HepG2 (cell line): ENCODE measurements at regions not wholly inside any gene's neighbourhood (a gene's known extent, or its start where the extent isn't known, plus 50 kb on each side); places are given as distances from the start of the nearest gene placed in this dataset.

Source experiments
- ATAC-seq: fragments of 200-7000 bp; cut with Tn5 transposase; 3 replicates; pipeline ENCODE4 v1.9.1; 2020; ENCODE audit warnings: mild to moderate bottlenecking, moderate library complexity
- BruUV-seq: library from RNA; stranded (reverse); fragments of 400-500 nt; replicated peaks from 2 replicates; lab custom pipeline; 2021; lab: Mats Ljungman, UMichigan
- CTCF ChIA-PET: fragments of 300-600 bp; formaldehyde crosslinking; extraction: SDS; loops from one replicate; lab custom pipeline; 2021; ENCODE audit warnings: low total read pairs, inconsistent platforms, low intra/inter-chr PET ratio; lab: Yijun Ruan, JAX
- POLR2A ChIA-PET: fragments of 350-600 bp; sonication (Branson Sonifier 250); formaldehyde crosslinking; loops from one replicate; lab custom pipeline; 2020; ENCODE audit warnings: antibody characterized with exemption, inconsistent platforms; lab: Yijun Ruan, JAX
- DNase-seq: peaks from one replicate; pipeline ENCODE4 v3.0.0-alpha.2; 2015; ENCODE audit warnings: low spot score
- FAIRE-seq: peaks from 3 replicates; lab custom pipeline; 2011; peaks lifted over from hg19 to GRCh38; lab: Jason Lieb, UNC
- H2AFZ ChIP-seq: one replicate; pipeline ENCODE4 v1.6.1; 2011; ENCODE audit warnings: low read length, inconsistent platforms
- H3K27ac ChIP-seq: fragments of 300-600 bp; 3 replicates; pipeline ENCODE4 v1.8.0; 2011; ENCODE audit warnings: mixed run types, mild to moderate bottlenecking, mixed read lengths, low read length, inconsistent platforms; ENCODE audit not compliant: insufficient read depth; ENCODE audit errors: extremely low read length
- H3K27me3 ChIP-seq, 2 experiments: fragments of 200-600 bp in 1 of 2; 2 replicates in 1 of 2; 3 replicates in 1 of 2; pipeline versions ENCODE4 v1.6.0 to v1.8.0; 2011; ENCODE audit warnings: low read length in 2 of 2, mild to moderate bottlenecking in 2 of 2, moderate library complexity in 2 of 2, inconsistent platforms in 1 of 2; ENCODE audit not compliant: insufficient read depth in 2 of 2, control insufficient read depth in 1 of 2
- H3K36me3 ChIP-seq, 2 experiments: fragments of 200-600 bp in 1 of 2; replicated peaks in 1 of 2; 2 replicates in 1 of 2; 3 replicates in 1 of 2; pipeline versions ENCODE4 v1.5.1 to v1.8.0; 2011; ENCODE audit warnings: low read length in 2 of 2, inconsistent platforms in 1 of 2; ENCODE audit not compliant: insufficient read depth in 2 of 2, control insufficient read depth in 1 of 2
- H3K4me1 ChIP-seq: 2 replicates; pipeline ENCODE4 v1.5.1; 2012; ENCODE audit warnings: low read length, inconsistent platforms; ENCODE audit not compliant: insufficient read depth
- H3K4me2 ChIP-seq: 2 replicates; pipeline ENCODE4 v1.6.0; 2011; ENCODE audit warnings: low read depth, low read length, inconsistent platforms
- H3K4me3 ChIP-seq, 3 experiments: fragments of 200-600 bp in 1 of 3; sonication (generic), shearing (Covaris generic) in 1 of 3; replicated peaks in 1 of 3; 2 replicates each; pipeline ENCODE4 v1.5.1; 2011 to 2016; ENCODE audit warnings: low read length in 3 of 3, inconsistent platforms in 2 of 3, low read depth in 2 of 3, mild to moderate bottlenecking in 2 of 3, control low read depth in 1 of 3, mixed read lengths in 1 of 3; ENCODE audit not compliant: insufficient read depth in 1 of 3
- H3K79me2 ChIP-seq: one replicate; pipeline ENCODE4 v1.6.1; 2011; ENCODE audit warnings: low read length, inconsistent platforms; ENCODE audit not compliant: insufficient read depth
- H3K9ac ChIP-seq: 2 replicates; pipeline ENCODE4 v1.6.0; 2011; ENCODE audit warnings: mild to moderate bottlenecking, low read depth, low read length, inconsistent platforms; ENCODE audit not compliant: insufficient read depth
- H3K9me3 ChIP-seq: 2 replicates; pipeline ENCODE4 v1.5.1; 2012; ENCODE audit warnings: mild to moderate bottlenecking, low read length
- H4K20me1 ChIP-seq: 2 replicates; pipeline ENCODE4 v1.6.0; 2011; ENCODE audit warnings: inconsistent platforms, mild to moderate bottlenecking, low read length, moderate library complexity; ENCODE audit not compliant: insufficient read depth
- CTCF ChIP-seq: sonication (generic); formaldehyde crosslinking; IDR thresholded peaks from 2 replicates; pipeline ENCODE4 v1.5.0; 2020; ENCODE audit warnings: mild to moderate bottlenecking, missing genetic modification reagents, moderate library complexity
- EED ChIP-seq: sonication (generic); formaldehyde crosslinking; IDR thresholded peaks from 2 replicates; pipeline ENCODE4 v1.5.0; 2020; ENCODE audit warnings: mild to moderate bottlenecking, missing genetic modification reagents
- IKZF4 ChIP-seq: sonication (generic); formaldehyde crosslinking; IDR thresholded peaks from 2 replicates; pipeline ENCODE4 v1.5.1; 2020; ENCODE audit warnings: borderline replicate concordance, mild to moderate bottlenecking, low read depth, missing genetic modification reagents; ENCODE audit errors: not compliant biosample characterization
- KLF6 ChIP-seq: IDR thresholded peaks from 2 replicates; pipeline ENCODE4 v1.8.0; 2016; ENCODE audit warnings: missing biosample characterization, missing genetic modification reagents
- MYC ChIP-seq: sonication (generic); formaldehyde crosslinking; IDR thresholded peaks from 2 replicates; pipeline ENCODE4 v1.9.0; 2021; ENCODE audit warnings: missing genetic modification reagents, borderline replicate concordance
- REST ChIP-seq, 2 experiments: IDR thresholded peaks; 2 replicates each; pipeline ENCODE4 v1.6.1; 2011 to 2012; ENCODE audit warnings: low read length in 2 of 2, borderline replicate concordance in 1 of 2, low read depth in 1 of 2, mild to moderate bottlenecking in 1 of 2, moderate library complexity in 1 of 2
- STAG1 ChIP-seq: sonication (generic); formaldehyde crosslinking; IDR thresholded peaks from 2 replicates; pipeline ENCODE4 v1.4.0; 2020; ENCODE audit warnings: missing genetic modification reagents
- ZFP1 ChIP-seq: IDR thresholded peaks from 2 replicates; pipeline ENCODE4 v1.6.1; 2016
- ZFP82 ChIP-seq: sonication (generic); formaldehyde crosslinking; IDR thresholded peaks from 2 replicates; pipeline ENCODE4 v1.5.1; 2020; ENCODE audit warnings: mild to moderate bottlenecking, missing genetic modification reagents, borderline replicate concordance
- ZNF678 ChIP-seq: sonication (generic); formaldehyde crosslinking; IDR thresholded peaks from 2 replicates; pipeline ENCODE4 v1.4.0; 2020; ENCODE audit warnings: mild to moderate bottlenecking, missing genetic modification reagents
- WGBS: methylation state at CpG from one replicate; pipeline ENCODE4 v1.1.6; 2017; ENCODE audit warnings: low lambda C conversion rate; 5-methylcytosine and 5-hydroxymethylcytosine counted together
- in situ Hi-C: cut with HindIII; loops from 2 replicates; pipeline ENCODE4 v1.10.0; 2017; ENCODE audit warnings: low pct_unique_long_range_greater_than_20kb; ENCODE audit not compliant: extremely low pct_ligation_motif_present
- intact Hi-C: fragments of 100-400 bp; cut with micrococcal nuclease; formaldehyde crosslinking; loops from one replicate; pipeline ENCODE4 v1.10.0; 2022; ENCODE audit not compliant: unreplicated experiment

- Histone ChIP-seq H2AFZ (no peak overlapping the region), H3K36me3 (no peaks in the 10 kb centered on the region)
- DNase-seq (no peak), FAIRE-seq (no peak)
- 27% methylated on average over 5 of the region's 5 CpGs for WGBS
- TF ChIP-seq ZNF678 (CRISPR knock-in tag) (no peak), EED (no peak), IKZF4 (CRISPR knock-in tag) (no peak)
- TF ChIP-seq, all 625 proteins: peak for 0
- no peaks in the 10 kb centered on the region for H4K20me1 ChIP-seq
- no peaks in the 10 kb centered on the region for H3K79me2 ChIP-seq
- intact Hi-C loops: no loop called here
- ChIA-PET POLR2A (no interaction called here), CTCF (no interaction called here)
- H3K9ac ChIP-seq: no peak overlapping the region
- H3K4me2 ChIP-seq: no peak overlapping the region
- H3K4me3 ChIP-seq: no peak overlapping the region
- no peaks in the 10 kb centered on the region for H3K27me3 ChIP-seq
- no peaks in the 10 kb centered on the region for H3K4me1 ChIP-seq
- no peak for ATAC-seq
- in situ Hi-C loops: no loop called here
- BruUV-seq: no TSS peak
- H3K9me3 ChIP-seq: no peaks in the 10 kb centered on the region
- H3K27ac ChIP-seq: no peak overlapping the region
Measured at GRCh38 chr3:81425198-81425868, 336.1 kb downstream of the GBE1 start.

GRCh38 chr3:81419228-81419627, 342.2 kb downstream of the GBE1 start:
- intact Hi-C loops: loop anchor here (1.0 to 5.0 kb wide), 3 partner anchors 201 to 713 kb away; no protein-coding TSS in a partner anchor
- ChIA-PET POLR2A (no interaction called here), CTCF (no interaction called here)
- FAIRE-seq: no peak
- no peak overlapping the region for H3K9ac ChIP-seq
- no peak overlapping the region for H3K4me2 ChIP-seq
- no TSS peak for BruUV-seq
- no peak overlapping the region for H3K4me3 ChIP-seq
- H3K9me3 ChIP-seq: no peaks in the 10 kb centered on the region
- peak; percentile 40 for TF ChIP-seq CTCF (CRISPR knock-in tag)
- TF ChIP-seq MYC (CRISPR knock-in tag): no peak
- no peak for TF ChIP-seq REST (IDR thresholded peaks at IDR 0.05; ENCODE audit: borderline replicate concordance in 1 of 2, low read depth in 1 of 2, low read length in 2 of 2)
- no peak for TF ChIP-seq ZFP82 (CRISPR knock-in tag)
- no peak for TF ChIP-seq ZFP1
- no peak for TF ChIP-seq KLF6 (CRISPR knock-in tag)
- peak; percentile 26 for TF ChIP-seq STAG1 (CRISPR knock-in tag)
- no peak for ATAC-seq
- no peak overlapping the region for H3K27ac ChIP-seq
- H3K4me1 ChIP-seq: no peaks in the 10 kb centered on the region
- peak; percentile 1 for DNase-seq
- H4K20me1 ChIP-seq: no peaks in the 10 kb centered on the region
- no peaks in the 10 kb centered on the region for H3K27me3 ChIP-seq
- in situ Hi-C loops: no loop called here
- no peaks in the 10 kb centered on the region for H3K36me3 ChIP-seq
- H2AFZ ChIP-seq: no peak overlapping the region
- H3K79me2 ChIP-seq: no peaks in the 10 kb centered on the region
